HCT116 (cell line): ENCODE measurements at regions not wholly inside any gene's neighbourhood (a gene's known extent, or its start where the extent isn't known, plus 50 kb on each side); places are given as distances from the start of the nearest gene placed in this dataset.

Experiments
- POLR2AphosphoS5 ChIP-seq: IDR thresholded peaks from 2 replicates; pipeline ENCODE4 v1.6.1; 2011; ENCODE audit warnings: mild to moderate bottlenecking, low read depth, low read length, moderate library complexity
- YY1 ChIP-seq: IDR thresholded peaks from 2 replicates; pipeline ENCODE4 v1.6.1; 2011; ENCODE audit warnings: low read length, low read depth, moderate library complexity, mild to moderate bottlenecking; ENCODE audit not compliant: insufficient replicate concordance; ENCODE audit errors: extremely low read depth

GRCh38 chr19:46927106-46927505, 66.3 kb downstream of the ARHGAP35 start:
- TF ChIP-seq POLR2AphosphoS5 (no peak), YY1 (no peak)
